D341Med (cell line): ENCODE measurements at regions not wholly inside any gene's neighbourhood (a gene's known extent, or its start where the extent isn't known, plus 50 kb on each side); places are given as distances from the start of the nearest gene placed in this dataset.

Experiments used
- DNase-seq: peaks from one replicate; pipeline ENCODE4 v3.0.0; 2012; ENCODE audit warnings: low spot score

DNA sequence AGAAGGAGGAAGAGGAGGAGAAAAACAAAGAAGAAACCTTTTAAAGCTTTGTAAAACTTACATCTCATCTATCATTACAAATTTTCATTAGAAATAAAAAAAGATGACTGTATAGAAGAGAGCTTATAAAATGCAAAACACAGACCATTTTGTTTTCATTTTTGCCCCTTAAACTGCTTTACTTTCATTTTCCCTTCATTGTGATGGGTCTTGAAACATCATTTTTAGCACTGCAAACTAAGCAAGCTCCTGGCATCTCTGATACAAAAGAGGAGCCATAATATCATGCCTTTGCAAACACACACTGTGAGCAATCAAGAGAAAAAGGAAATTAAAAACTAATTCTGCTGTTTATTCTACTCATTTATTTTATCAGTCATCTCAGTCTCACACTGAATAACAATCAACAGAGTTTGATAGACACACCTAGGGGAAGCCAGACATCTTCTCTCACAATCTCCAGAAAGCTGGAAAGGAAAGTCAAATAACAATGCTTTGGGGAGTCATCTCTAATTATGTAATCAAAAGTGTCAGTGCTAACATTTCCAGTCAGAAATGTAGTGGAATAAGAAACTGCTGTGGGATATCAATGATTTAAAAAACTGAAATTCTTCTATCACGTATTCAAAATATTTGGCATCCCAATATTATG, 467.7 kb upstream of the FAT3 start:
- no peak for DNase-seq

DNA sequence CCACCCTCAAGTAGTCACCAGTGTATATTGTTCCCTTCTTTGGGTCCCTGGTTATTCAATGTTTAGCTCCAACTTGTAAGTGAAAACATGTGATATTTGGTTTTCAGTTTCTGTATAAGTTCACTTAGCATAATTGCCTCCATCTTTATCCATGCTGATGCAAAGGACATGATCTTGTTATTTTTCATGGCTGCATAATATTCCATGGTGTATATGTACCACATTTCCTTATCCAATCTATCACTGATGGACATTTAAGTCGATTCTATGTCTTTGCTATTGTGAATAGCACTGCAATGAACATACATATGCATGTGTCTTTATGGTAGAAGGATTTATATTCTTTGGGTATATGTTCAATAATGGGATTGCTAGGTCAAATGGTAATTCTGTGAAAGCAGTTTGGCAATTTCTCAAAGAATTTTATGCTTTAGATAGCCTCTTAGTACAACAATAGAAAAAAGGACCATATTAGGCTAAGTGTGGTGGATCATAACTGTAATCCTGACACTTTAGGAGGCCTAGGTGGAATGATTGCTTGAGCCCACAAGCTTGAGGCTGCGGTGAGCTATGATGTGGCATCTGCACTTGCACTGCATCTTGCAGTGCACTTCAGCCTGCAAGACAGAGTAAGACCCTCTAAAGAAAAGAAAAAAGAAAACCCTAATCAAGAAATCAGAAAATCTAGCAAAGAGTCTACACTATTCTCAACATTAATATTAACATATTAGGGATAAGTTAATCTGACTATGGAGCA, 468.5 kb upstream of the FAT3 start:
- no peak for DNase-seq

GRCh38 chr11:91755526-91755925, 469.1 kb upstream of the FAT3 start:
- no peak for DNase-seq

DNA sequence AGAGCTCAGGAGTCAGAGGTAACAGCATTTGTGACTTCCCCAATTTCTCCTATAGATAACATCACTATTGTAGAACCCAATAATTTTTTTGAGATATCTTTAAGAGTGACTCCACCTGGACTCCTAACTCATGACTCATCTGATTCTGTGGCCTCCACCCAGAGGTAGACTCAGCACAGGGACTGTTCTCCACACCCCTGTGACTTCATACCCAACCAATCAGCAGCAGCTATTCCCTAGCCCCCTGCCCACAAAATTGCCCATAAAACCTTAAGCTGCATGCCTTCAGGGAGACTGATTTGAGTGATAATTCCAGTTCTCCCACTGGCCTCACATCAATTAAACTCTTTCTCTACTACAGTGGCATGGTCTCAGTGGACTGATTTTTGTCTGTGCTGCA, 475.4 kb upstream of the FAT3 start:
- DNase-seq: no peak

DNA sequence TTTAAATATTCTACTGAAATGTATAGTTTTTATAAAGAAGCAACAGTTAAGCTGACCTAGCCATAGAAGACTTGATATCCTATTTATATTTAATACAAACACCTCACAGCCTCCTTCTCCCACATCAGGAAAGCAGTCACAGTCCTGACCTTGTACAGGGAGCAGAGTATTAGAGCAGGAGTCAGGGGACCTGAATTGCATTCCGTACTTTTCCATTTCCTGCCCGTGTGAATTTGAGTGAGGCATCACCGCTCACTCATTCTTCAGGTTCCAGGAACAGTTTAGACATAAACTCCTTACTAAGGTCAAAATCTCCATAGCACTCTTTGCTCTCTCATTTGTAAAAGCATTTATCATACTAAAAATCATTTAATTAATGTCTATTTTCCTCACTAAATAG, 482.5 kb upstream of the FAT3 start:
- DNase-seq: no peak

GRCh38 chr11:91731051-91731450, 493.6 kb upstream of the FAT3 start:
- no peak for DNase-seq

- DNase-seq: no peak
Measured at GRCh38 chr11:91730620-91731019, 494.0 kb upstream of the FAT3 start.

DNA sequence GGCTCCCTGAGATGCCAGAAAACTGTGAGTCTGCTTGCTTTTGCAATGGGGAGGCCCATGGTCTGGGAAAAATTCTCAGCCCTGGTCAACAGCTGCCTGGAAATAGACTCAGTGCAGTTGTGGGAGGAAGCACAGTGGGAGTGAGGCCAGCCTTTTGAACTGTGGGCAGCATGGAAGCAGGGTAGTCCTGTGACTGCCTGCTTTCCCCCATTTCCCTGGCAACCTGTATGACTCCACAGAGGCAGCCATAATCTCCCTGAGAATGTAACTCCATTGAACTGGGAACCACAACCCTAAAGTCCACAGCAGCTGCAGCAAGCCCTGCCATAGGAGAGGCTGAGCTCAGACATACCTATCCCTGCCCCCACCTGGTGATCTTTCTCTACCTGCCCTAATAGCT, 494.6 kb upstream of the FAT3 start:
- DNase-seq: no peak

DNA sequence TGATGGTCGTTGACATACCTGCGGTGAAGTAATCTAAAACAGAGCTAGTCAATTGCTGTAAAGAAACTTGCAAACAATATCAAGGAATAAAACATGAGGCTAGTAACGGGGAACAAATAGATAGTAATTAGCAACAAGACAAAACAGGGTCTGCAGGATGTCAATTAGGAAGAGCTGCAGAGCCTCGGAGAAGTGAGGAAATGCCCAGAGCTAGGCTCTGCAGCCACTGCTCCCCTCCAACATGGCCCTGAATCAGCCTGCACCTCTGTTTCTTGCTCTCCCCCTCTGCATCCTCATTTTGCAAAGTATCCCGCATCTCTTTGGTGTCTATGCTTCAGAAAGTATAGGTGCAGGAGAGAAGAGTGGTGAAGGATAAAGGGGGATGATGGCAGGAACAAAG, 507.4 kb upstream of the FAT3 start:
- DNase-seq: no peak

- DNase-seq: no peak
Measured at GRCh38 chr11:91707652-91708482, 516.8 kb upstream of the FAT3 start.

DNA sequence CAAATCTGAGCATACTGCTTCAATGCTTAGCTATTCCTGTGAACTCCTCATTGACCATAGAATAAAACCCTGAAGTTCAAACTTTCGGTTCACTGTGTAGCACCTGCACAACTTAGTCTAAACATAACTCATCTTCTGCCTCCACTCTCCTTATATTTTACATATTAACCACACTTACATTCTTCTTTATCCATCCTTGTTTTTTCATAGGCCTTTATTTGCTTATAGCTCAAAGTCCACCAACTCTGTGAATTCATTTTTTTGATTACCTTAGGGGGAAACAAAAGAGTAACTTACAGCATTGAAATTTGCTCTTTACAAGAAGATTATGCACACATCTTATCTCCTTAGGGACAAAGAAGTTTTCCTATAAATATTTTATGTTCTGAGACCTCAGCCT, 521.6 kb upstream of the FAT3 start:
- no peak for DNase-seq

GRCh38 chr11:91700854-91701253, 523.8 kb upstream of the FAT3 start:
- no peak for DNase-seq

DNA sequence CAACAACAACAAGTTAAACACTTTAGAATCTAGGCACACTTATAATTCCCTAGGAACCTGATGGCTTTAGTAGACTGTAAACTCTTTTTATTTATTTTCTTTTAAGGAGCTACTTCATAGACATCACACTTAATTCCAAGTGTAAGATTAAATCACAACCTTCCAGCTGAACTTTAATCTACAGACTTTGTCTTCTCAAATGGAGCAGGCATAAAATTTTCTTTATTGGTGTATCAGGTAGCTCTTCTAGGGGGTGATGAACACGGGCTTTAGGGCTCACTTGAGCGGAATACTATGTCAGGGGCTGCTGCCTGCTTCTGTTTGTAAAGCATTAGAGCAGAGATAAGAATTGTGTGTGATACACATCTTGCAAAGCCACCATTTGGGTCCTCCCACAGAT, 525.8 kb upstream of the FAT3 start:
- DNase-seq: no peak

- no peak for DNase-seq
Measured at GRCh38 chr11:91694331-91694730, 530.3 kb upstream of the FAT3 start.

GRCh38 chr11:91691872-91692271, 532.7 kb upstream of the FAT3 start:
- no peak for DNase-seq

- DNase-seq: no peak
Measured at GRCh38 chr11:91688672-91689071, 535.9 kb upstream of the FAT3 start.

- no peak for DNase-seq
Measured at GRCh38 chr11:91686700-91687099, 537.9 kb upstream of the FAT3 start.

GRCh38 chr11:91686281-91686680, 538.3 kb upstream of the FAT3 start:
- no peak for DNase-seq

GRCh38 chr11:91673705-91674104, 550.9 kb upstream of the FAT3 start:
- no peak for DNase-seq

- DNase-seq: no peak
Measured at GRCh38 chr11:91664521-91664920, 560.1 kb upstream of the FAT3 start.

DNA sequence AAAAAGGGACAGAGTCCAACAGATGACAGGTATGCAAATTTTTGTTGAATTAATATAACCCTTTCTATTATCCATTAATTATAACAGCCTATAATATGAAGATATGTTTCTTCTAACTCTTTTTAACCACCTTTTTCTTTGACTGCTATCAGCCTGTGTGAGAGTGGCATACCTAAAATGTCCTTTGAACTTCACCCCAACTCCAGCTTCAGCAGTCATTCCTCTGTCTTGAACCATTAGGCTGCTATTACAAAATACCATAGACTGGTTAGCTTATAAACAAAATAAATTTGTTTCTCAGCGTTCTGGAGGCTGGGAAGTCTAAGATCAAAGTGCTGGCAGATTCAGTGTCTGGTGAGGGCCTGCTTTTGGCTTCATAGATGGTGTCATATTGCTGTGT, 564.6 kb upstream of the FAT3 start:
- no peak for DNase-seq

DNA sequence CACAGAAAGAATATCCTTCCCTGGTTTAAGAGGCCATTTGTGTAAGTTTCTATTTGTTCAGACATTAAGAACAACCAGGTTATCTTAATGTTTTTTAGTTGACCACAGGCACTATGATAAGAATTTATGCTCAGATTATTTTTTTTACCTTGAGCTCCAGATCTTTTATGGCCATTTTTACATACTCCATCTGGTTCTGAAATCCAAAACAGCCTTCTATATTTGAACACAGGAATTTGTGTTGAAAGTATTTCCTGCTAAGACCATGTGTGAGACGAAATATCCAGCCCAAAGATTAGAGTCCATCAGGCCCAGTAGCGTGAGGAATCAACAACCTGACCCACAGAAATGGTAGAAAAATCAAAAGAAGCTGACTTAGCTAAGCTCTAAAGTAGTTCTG, 569.9 kb upstream of the FAT3 start:
- no peak for DNase-seq

- no peak for DNase-seq
Measured at GRCh38 chr11:91653079-91653754, 571.4 kb upstream of the FAT3 start.
